ENCODE measurements at regions not wholly inside any gene's neighbourhood (a gene's known extent, or its start where the extent isn't known, plus 50 kb on each side); places are given as distances from the start of the nearest gene placed in this dataset.

GRCh38 chr3:117926819-117927218 lies 1107.8 kb downstream of the IGSF11 start:
- no peaks in the 10 kb centered on the region for H3K79me2 ChIP-seq (ENCODE audit: insufficient read depth, low read length)
- H3K27me3 ChIP-seq (ENCODE audit: insufficient read depth, low read length, poor library complexity), result no peaks in the 10 kb centered on the region
- DNase-seq (no peak), ATAC-seq (ENCODE audit: insufficient read depth, low read depth) (no peak)
- no peak for TF ChIP-seq EZH2 (IDR thresholded peaks at IDR 0.05; ENCODE audit: borderline replicate concordance, low read depth, low read length, severe bottlenecking)
- TF ChIP-seq, protein P1, sequence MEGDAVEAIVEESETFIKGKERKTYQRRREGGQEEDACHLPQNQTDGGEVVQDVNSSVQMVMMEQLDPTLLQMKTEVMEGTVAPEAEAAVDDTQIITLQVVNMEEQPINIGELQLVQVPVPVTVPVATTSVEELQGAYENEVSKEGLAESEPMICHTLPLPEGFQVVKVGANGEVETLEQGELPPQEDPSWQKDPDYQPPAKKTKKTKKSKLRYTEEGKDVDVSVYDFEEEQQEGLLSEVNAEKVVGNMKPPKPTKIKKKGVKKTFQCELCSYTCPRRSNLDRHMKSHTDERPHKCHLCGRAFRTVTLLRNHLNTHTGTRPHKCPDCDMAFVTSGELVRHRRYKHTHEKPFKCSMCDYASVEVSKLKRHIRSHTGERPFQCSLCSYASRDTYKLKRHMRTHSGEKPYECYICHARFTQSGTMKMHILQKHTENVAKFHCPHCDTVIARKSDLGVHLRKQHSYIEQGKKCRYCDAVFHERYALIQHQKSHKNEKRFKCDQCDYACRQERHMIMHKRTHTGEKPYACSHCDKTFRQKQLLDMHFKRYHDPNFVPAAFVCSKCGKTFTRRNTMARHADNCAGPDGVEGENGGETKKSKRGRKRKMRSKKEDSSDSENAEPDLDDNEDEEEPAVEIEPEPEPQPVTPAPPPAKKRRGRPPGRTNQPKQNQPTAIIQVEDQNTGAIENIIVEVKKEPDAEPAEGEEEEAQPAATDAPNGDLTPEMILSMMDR (IDR thresholded peaks at IDR 0.05; ENCODE audit: borderline replicate concordance, extremely low read depth, low read length, poor library complexity, severe bottlenecking), result no peak
- no peak overlapping the region for H3K9ac ChIP-seq (ENCODE audit: low read depth, low read length)
- H3K4me1 ChIP-seq (ENCODE audit: insufficient read depth, low read length), result no peaks in the 10 kb centered on the region
- H3K36me3 ChIP-seq (ENCODE audit: insufficient read depth, low read length), result no peaks in the 10 kb centered on the region
- no peak overlapping the region for H3K27ac ChIP-seq (ENCODE audit: low read length)
- no peaks in the 10 kb centered on the region for H3K9me3 ChIP-seq (ENCODE audit: insufficient read depth, low read length, severe bottlenecking)
- no peaks in the 10 kb centered on the region for H4K20me1 ChIP-seq (ENCODE audit: insufficient read depth, low read length)
- no peak overlapping the region for H3K4me2 ChIP-seq (ENCODE audit: insufficient read depth, low read length)
- no peak overlapping the region for H3K4me3 ChIP-seq (ENCODE audit: low read depth in 1 of 2, low read length in 2 of 2)
- no peak overlapping the region for H2AFZ ChIP-seq (ENCODE audit: low read depth, low read length)

- H3K27me3 ChIP-seq (ENCODE audit: insufficient read depth, low read length, poor library complexity), result no peaks in the 10 kb centered on the region
- no peaks in the 10 kb centered on the region for H3K9me3 ChIP-seq (ENCODE audit: insufficient read depth, low read length, severe bottlenecking)
- ATAC-seq (ENCODE audit: insufficient read depth, low read depth) (no peak), DNase-seq (no peak)
- H2AFZ ChIP-seq (ENCODE audit: low read depth, low read length), result no peak overlapping the region
- TF ChIP-seq, protein P1 (IDR thresholded peaks at IDR 0.05; ENCODE audit: borderline replicate concordance, extremely low read depth, low read length, poor library complexity, severe bottlenecking), result no peak
- no peak for TF ChIP-seq EZH2 (IDR thresholded peaks at IDR 0.05; ENCODE audit: borderline replicate concordance, low read depth, low read length, severe bottlenecking)
- no peaks in the 10 kb centered on the region for H3K36me3 ChIP-seq (ENCODE audit: insufficient read depth, low read length)
- H3K4me2 ChIP-seq (ENCODE audit: insufficient read depth, low read length), result no peak overlapping the region
- H3K4me1 ChIP-seq (ENCODE audit: insufficient read depth, low read length), result no peaks in the 10 kb centered on the region
- H3K9ac ChIP-seq (ENCODE audit: low read depth, low read length), result no peak overlapping the region
- no peak overlapping the region for H3K27ac ChIP-seq (ENCODE audit: low read length)
- no peaks in the 10 kb centered on the region for H4K20me1 ChIP-seq (ENCODE audit: insufficient read depth, low read length)
- H3K4me3 ChIP-seq (ENCODE audit: low read depth in 1 of 2, low read length in 2 of 2), result no peak overlapping the region
- no peaks in the 10 kb centered on the region for H3K79me2 ChIP-seq (ENCODE audit: insufficient read depth, low read length)
Observed at GRCh38 chr3:117927825-117928224, 1106.8 kb downstream of the IGSF11 start.

DNA sequence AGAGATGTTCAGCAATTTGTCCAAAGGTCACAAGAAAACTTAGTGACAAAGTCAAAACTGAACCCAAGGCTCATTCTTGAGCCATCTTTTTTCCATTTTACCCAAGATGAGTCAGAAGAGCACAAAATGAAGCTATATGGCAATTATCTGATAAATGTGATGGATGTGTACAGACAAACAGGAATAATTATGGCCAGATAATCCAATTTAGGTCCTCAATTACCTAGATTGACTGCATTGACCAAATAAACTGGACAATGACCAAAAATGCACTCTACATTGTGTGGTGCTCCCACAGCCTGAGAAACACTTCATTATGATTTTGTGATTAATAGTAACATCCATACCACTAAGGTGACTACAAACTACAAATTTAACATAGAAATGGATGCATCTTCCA lies 1105.8 kb downstream of the IGSF11 start:
- Histone ChIP-seq H3K79me2 (ENCODE audit: insufficient read depth, low read length) (no peaks in the 10 kb centered on the region), H2AFZ (ENCODE audit: low read depth, low read length) (no peak overlapping the region), H3K27ac (ENCODE audit: low read length) (no peak overlapping the region), H3K4me3 (ENCODE audit: low read depth in 1 of 2, low read length in 2 of 2) (no peak overlapping the region), H4K20me1 (ENCODE audit: insufficient read depth, low read length) (no peaks in the 10 kb centered on the region), H3K9ac (ENCODE audit: low read depth, low read length) (no peak overlapping the region), H3K4me1 (ENCODE audit: insufficient read depth, low read length) (no peaks in the 10 kb centered on the region), H3K4me2 (ENCODE audit: insufficient read depth, low read length) (no peak overlapping the region), H3K9me3 (ENCODE audit: insufficient read depth, low read length, severe bottlenecking) (no peaks in the 10 kb centered on the region), H3K36me3 (ENCODE audit: insufficient read depth, low read length) (no peaks in the 10 kb centered on the region), H3K27me3 (ENCODE audit: insufficient read depth, low read length, poor library complexity) (no peaks in the 10 kb centered on the region)
- ATAC-seq (ENCODE audit: insufficient read depth, low read depth), result no peak
- DNase-seq, result no peak
- TF ChIP-seq EZH2 (IDR thresholded peaks at IDR 0.05; ENCODE audit: borderline replicate concordance, low read depth, low read length, severe bottlenecking), result no peak
- TF ChIP-seq, protein P1 (IDR thresholded peaks at IDR 0.05; ENCODE audit: borderline replicate concordance, extremely low read depth, low read length, poor library complexity, severe bottlenecking), result no peak

DNA sequence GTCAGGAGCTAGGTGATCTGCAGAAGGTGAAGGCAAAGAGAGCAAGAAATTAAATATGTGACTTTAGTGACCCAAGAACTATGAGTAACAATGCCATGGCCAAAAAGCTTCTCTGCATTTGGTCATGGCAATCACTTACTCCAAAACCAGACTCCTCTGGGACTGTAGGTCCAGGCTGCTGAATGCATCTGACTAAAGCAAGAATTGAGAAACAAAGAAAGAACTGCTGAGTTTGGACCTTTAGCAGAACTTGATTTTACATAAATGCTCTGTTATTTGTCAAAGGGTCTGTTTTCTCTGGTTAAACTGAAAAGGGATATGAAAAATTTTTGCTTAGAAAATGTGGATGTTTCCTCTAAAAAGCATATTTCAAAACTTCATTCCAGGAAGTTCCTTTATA lies 1102.2 kb downstream of the IGSF11 start:
- Histone ChIP-seq H2AFZ (ENCODE audit: low read depth, low read length) (no peak overlapping the region), H3K9me3 (ENCODE audit: insufficient read depth, low read length, severe bottlenecking) (no peaks in the 10 kb centered on the region), H3K4me1 (ENCODE audit: insufficient read depth, low read length) (no peaks in the 10 kb centered on the region), H3K79me2 (ENCODE audit: insufficient read depth, low read length) (no peaks in the 10 kb centered on the region), H3K27ac (ENCODE audit: low read length) (no peak overlapping the region), H3K9ac (ENCODE audit: low read depth, low read length) (no peak overlapping the region), H3K27me3 (ENCODE audit: insufficient read depth, low read length, poor library complexity) (no peaks in the 10 kb centered on the region), H4K20me1 (ENCODE audit: insufficient read depth, low read length) (no peaks in the 10 kb centered on the region), H3K4me3 (ENCODE audit: low read depth in 1 of 2, low read length in 2 of 2) (no peak overlapping the region), H3K4me2 (ENCODE audit: insufficient read depth, low read length) (no peak overlapping the region), H3K36me3 (ENCODE audit: insufficient read depth, low read length) (no peaks in the 10 kb centered on the region)
- ATAC-seq (ENCODE audit: insufficient read depth, low read depth) (no peak), DNase-seq (no peak)
- TF ChIP-seq, protein P1 (IDR thresholded peaks at IDR 0.05; ENCODE audit: borderline replicate concordance, extremely low read depth, low read length, poor library complexity, severe bottlenecking), result no peak
- TF ChIP-seq EZH2 (IDR thresholded peaks at IDR 0.05; ENCODE audit: borderline replicate concordance, low read depth, low read length, severe bottlenecking), result no peak
